ENCODE measurements at regions not wholly inside any gene's neighbourhood (a gene's known extent, or its start where the extent isn't known, plus 50 kb on each side); places are given as distances from the start of the nearest gene placed in this dataset.
"Not testable (repeated sequence)": the region's sequence is repeated elsewhere in the genome, so short reads cannot be mapped to it uniquely, and the experiment has no call there.

DNA sequence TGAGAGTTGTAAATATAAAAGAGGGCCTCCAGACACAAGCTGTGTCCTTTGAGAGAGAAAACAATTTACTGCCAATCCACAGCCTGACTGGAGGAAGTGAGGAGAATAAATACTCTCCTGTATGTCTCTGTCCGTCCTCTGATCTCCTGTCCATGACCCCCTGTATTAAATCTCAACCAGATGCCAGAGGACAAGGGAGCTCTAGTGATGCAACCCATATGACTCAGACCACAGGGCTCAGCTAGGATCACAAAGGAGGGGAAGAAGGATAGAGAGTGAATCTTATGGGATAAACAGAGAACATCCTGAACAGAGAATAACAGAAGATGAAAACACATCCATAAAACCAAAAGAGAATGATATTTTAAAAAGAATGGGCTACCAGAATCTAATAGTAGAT is 482.6 kb downstream of the PLOD2 start:
- no peak for DNase-seq

DNA sequence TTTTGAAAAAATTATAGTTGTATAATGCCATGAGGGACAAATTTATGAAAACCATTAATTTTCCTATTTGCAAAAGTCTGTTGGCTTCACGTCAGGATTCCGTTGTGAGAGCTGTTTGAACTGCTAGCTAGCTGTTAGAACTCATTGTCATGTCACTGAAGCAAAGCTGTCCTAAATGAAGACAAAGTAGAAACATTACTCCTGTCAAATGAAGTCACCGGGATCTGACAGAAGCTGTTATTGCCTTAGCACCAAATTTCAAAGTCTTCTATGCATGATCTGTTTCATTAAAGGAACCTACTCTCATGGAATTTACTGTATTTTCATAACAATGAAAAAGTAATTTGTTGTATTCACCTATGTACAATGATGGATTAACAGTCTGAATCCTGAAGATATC is 479.8 kb downstream of the PLOD2 start:
- DNase-seq, result no peak

GRCh38 chr3:145687978-145688377 is 473.0 kb downstream of the PLOD2 start:
- not testable (repeated sequence) for DNase-seq

- no peak for DNase-seq
These were observed 468.2 kb downstream of the PLOD2 start for GRCh38 chr3:145692751-145693150.

DNA sequence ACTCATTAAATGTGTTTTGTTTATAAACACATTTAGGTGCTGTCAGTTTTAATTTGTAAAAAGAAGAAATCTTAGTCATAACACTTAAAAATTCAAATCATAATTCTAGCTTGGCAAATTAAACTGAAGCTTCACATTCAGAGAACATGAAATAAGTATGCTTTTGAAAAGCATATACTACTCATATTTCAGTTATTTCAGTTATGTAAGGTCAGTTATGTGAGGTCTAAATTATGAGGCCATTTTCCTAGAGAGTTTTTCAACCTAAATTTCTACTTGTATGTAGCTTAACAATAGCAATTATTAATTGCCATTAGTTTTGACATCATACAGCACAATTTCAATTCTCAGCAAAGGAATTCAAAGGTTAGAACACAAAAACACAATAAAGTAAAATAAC is 465.0 kb downstream of the PLOD2 start:
- DNase-seq, result no peak

DNA sequence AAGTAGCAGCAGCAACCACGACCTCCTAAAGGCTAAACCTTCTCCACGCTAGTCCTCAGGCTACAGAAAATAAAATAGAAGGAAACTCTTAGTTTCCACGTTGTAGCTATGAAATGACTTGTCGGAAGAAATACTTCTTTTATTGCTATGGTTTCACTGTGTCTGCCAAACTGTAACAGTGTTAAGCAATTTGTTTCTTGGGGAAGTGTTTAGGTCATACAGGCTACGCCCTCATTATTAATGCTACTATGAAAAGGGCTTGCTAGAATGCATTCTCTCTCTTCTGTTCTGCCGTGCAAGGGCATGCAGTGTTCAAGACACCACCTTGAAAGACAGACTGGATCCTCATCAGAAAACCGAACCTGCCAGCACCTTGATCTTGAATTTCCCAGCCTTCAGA is 462.7 kb downstream of the PLOD2 start:
- DNase-seq, result no peak

GRCh38 chr3:145698749-145699148 is 462.2 kb downstream of the PLOD2 start:
- no peak for DNase-seq

GRCh38 chr3:145704020-145704419 is 457.0 kb downstream of the PLOD2 start:
- DNase-seq, result no peak

GRCh38 chr3:145709779-145710178 is 451.2 kb downstream of the PLOD2 start:
- not testable (repeated sequence) for DNase-seq

GRCh38 chr3:145716519-145716918 is 444.5 kb downstream of the PLOD2 start:
- no peak for DNase-seq

DNA sequence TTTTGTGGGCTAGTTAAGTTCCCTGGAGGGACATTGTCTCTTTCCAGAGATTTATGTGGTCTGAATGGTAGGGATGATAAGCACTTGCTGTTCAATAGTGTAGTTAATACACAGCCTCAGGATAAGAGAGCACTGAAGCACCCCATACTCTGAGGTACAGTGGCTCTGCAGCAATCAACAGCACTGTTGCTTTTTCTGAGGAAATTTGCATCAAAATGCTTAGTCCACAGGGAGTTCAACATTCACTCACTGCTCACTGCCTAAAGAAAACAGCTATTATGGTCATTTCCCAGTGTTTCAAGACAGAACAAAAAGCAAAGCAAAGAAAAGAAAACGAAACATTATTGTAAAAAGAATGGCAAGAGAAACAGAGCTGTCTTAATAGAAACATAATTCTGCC is 441.9 kb downstream of the PLOD2 start:
- no peak for DNase-seq

DNA sequence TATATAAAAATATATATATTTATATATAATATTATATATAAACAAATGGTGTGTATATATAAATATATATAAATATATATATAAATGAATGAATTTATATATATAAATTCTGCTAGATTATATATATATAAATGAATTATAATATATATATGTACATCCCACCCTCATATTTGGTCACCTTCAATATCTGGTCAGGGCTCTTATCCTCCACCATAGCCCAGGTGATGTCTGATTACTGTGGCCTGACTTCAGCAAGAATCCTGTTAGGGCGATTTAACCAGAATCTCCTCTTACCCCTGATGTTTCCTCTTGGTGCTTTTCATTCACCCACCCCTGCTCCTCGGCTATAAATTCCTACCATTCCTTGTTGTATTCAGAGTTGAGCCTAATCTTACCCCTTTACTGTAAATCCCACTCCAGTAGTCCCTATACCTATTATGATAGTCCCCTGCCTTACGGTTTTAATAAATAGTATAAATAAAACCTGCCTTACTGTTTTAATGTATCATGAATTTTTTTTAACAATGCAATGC is 439.6 kb downstream of the PLOD2 start:
- DNase-seq, result no peak

- no peak for DNase-seq
These were observed 439.2 kb downstream of the PLOD2 start for GRCh38 chr3:145721815-145722214.

DNA sequence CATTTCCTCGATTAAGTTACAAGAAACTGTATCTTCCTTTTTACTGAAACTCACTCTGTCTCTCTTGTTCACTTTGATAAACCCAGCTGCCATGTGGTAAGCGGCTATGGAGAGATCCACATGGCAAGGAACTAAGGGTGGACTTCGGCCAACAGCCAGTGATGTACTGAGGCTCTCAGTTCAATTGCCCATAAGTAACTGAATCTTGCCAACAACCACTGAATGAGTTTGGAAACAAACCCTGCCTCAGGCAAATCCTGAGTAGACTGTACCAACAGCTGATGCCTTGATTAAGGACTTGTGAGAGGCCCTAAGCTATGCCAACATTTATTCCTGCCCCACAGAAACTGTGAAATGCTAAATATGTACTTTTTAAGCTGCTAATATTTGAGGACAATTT is 433.5 kb downstream of the PLOD2 start:
- DNase-seq, result no peak

DNA sequence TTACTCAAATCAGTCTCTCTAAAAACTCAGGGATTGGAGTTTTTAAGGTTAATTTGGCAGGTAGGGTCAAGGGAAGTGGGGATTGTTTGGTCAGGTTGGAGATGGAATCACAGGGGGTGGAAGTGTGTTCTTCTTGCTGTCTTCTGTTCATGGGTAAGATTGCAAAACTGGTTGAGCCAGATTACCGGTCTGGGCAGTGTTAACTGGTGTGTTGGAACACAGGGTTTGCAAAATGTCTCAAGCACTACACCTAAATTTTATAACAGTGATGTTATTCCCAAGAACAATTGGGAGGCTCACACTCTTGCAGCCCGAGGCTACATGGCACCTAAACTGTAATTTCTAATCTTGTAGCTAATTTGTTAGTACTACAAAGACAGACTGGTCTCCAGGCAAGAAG is 425.4 kb downstream of the PLOD2 start:
- DNase-seq, result no peak

- DNase-seq, result no peak
These were observed 423.0 kb downstream of the PLOD2 start for GRCh38 chr3:145737952-145738351.

GRCh38 chr3:145739926-145740325 is 421.1 kb downstream of the PLOD2 start:
- peak; percentile 4 for DNase-seq

DNA sequence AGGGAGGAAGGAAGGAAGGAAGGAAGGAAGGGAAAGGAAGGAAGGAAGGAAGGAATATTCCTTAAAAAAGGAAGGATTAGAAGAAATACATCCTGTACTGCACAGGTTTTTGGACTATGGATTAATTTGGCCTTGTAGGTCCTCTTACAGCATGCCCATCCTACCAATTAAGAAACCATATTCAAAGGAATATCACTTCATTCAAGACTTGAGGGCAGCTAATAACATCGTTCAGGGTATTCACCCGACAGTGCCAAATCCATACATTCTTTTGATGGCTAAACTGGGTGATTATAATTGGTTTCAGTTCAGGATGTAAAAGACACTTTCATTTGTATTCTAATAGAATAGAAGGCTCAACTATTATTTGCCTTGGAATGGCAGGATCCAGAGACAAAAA is 410.3 kb downstream of the PLOD2 start:
- DNase-seq, result no peak

DNA sequence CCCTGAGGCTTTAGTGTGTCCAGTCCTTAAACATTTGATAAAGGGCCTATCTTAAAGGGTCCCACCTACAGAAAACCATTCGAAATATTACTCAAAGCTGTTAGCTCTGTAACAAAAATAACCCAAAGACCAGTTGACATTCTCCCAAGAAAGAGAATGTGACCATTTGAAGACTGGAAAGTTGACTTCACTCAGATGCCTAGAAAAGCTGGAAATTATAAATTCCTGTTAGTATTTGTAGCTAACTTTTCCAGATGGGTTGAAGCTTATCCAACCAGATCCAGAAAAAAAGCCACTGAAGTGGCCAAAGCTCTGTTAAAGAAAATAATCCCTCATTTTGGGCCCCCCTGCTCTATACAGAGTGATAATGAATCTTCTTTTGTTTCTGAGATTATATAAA is 408.4 kb downstream of the PLOD2 start:
- DNase-seq, result no peak

- no peak for DNase-seq
These were observed 406.2 kb downstream of the PLOD2 start for GRCh38 chr3:145754605-145755289.

DNA sequence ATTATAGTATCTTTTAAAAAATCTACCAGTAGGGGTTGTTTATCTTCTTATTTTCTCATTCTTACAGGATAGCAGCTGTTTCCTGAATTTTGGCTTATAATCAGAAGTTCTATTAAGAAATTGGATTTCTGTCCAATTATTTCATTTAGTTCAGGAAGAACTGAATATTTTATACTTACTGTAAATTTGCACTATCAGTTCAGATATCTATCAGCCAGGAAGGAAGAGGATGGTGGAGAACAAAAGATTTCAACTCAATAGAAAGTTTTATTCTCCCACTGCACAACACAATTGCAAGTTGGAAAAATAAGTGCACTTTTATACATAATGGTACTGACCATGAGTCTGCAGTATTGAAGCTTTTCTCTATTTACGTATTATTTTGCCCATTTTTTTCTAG is 400.9 kb downstream of the PLOD2 start:
- DNase-seq, result no peak

- no peak for DNase-seq
These were observed 393.1 kb downstream of the PLOD2 start for GRCh38 chr3:145767909-145768308.

DNA sequence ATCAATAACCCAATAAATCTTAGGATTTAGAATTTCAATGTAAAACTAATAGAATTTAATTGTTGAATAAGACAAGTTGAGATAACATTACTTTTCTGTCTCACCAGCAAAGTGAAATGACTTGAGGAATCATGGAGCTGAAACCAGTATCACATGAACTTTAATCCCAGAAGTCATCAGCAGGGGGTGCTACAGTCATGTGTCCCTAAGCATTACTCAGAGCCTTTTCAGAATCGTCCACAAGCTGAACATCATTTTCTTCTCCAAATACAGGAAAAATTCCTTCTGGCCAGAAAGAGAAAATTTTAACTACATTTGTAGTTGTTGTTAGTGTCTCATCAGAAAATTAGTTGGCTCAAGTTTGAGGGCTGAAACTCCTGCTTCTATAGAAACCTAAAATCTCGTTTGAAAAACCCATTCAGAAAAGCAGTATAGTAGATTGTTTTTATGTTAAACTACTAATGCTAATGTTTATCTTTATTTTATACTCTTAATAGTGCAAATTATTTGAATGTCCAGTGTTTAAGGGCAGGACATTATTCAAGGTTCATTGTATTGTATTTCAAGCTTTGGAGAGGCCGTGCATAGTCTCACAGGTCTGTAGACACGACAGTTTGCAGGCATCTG is 384.1 kb downstream of the PLOD2 start:
- peak; percentile 24 for DNase-seq

DNA sequence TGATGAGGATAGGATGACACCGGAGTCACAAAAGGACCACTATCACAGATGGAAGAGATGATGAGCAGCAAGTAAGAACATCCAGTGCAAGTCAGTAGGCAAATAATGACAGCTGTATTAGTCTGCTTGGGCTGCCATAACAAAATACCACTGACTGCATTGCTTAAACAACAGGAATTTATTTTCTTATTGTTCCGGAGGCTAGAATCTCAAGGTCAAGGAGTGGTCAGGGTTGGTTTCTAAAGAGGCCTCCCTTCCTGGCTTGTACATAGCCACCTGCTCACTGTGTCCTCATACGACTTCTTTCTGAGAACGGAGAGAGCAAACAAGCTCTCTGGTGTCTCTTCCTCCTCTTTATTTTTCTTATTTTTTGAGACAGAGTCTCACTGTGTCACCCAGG is 380.7 kb downstream of the PLOD2 start:
- DNase-seq, result no peak

DNA sequence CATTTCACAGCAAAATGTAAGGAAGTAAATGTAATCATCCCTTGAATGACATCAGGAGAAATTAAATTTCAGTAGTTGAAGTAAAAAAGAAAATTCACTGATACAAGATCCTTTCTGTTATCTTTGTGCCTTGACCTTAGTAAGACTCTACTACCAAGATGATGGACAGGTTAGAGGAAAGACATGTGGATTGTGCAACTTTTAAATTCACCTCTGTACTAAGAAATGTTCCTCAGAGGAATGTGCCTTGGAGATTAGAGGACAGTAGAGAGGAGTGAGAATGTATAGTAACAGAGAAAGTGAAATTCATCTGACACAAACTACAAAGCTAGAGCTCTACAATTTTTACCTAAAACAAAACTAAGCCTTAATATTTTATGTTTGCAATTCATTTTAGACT is 375.3 kb downstream of the PLOD2 start:
- no peak for DNase-seq

Data from T1000 (cell line).